HG03521 (cell line): ENCODE measurements at regions not wholly inside any gene's neighbourhood (a gene's known extent, or its start where the extent isn't known, plus 50 kb on each side); places are given as distances from the start of the nearest gene placed in this dataset.
"Not testable (repeated sequence)": the region's sequence is repeated elsewhere in the genome, so short reads cannot be mapped to it uniquely, and the experiment has no call there.

Experiments
- ATAC-seq: cut with Tn5 transposase; IDR thresholded peaks from one replicate; pipeline ENCODE4 v1.9.1; 2021; ENCODE audit warnings: mild to moderate bottlenecking, moderate library complexity; ENCODE audit not compliant: unreplicated experiment

- no peak for ATAC-seq
These were observed 160.1 kb upstream of the LRP1B start for GRCh38 chr2:142290931-142291330.

DNA sequence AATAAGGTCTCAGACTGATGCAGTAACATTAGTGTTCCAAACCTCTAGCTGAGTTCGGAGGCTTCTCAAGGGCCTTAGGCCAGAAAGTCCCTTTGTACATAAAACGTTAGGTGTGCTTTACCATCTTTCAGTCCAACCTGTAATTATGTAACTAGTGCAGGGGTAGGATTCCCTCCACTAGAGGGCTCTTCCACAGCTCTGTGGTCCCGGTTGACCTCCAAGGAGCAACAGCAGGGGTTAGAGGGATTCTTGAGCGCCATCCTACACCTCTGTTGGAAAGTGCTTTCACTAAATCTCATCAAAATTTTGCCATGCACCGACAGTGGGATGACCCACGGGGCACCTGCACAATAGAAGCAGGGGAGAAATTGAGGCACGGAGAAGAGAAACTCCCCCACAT lies 155.8 kb upstream of the LRP1B start:
- ATAC-seq: no peak

DNA sequence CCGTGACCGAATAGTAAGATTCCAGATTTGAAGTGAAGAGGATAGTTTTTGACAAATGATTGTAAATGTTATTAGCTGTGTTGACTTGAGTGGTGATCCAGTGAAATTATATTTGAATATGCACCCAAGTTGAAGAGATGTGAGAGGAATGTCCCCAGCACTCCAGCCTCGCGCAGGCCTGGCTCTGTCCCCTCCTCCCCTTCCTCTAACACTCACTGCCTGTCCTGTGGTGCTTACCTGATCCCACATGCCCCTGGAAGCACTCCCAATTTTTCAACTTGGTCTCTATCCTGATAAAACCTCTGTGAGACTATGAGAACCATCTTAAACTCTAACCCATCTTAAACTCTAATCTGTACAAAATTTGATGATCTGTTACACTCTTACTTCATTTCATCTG lies 154.7 kb upstream of the LRP1B start:
- ATAC-seq: no peak

- not testable (repeated sequence) for ATAC-seq
These were observed 153.5 kb upstream of the LRP1B start for GRCh38 chr2:142284336-142284735.

- ATAC-seq: no peak
These were observed 150.0 kb upstream of the LRP1B start for GRCh38 chr2:142280831-142281230.

- no peak for ATAC-seq
These were observed 140.2 kb upstream of the LRP1B start for GRCh38 chr2:142270990-142271389.

DNA sequence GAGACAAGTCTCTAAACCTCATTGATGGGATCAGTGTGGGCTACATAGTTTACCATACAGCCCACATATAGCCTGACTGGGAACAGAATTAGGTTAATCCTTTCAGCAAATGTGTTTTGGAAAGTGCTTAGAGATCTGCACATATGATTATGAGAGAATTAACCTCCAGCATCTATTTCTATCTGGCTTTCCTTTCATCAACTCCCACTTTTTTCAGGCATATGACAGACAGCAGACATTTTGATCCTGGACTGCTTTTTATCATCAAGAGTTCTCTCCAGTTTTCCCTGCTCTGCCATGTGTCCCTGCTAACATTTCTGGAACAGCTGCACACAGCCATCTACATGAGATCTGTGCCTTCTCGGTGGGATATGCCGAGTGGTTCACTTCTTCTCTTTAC lies 139.5 kb upstream of the LRP1B start:
- no peak for ATAC-seq

DNA sequence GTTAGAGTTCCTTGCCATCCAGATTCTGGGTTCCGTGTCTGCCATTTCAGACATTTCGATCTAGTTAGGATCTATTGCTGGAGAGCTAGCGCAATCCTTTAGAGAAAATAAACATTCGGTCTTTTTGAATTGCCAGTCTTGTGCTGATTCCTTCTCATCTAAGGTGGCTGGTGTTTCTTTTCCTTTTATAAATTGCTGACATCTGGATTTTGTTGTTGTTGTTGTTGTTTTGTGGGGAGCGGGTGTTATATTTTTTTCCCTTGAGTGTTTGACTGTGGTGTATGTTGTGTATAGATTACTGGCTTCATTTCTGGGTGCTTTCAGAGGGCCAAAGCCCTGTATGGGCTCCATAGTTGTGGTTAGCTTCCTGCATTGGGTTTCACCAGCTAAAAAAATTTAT lies 128.5 kb upstream of the LRP1B start:
- ATAC-seq: no peak

GRCh38 chr2:142254031-142254430 lies 123.2 kb upstream of the LRP1B start:
- ATAC-seq: no peak

DNA sequence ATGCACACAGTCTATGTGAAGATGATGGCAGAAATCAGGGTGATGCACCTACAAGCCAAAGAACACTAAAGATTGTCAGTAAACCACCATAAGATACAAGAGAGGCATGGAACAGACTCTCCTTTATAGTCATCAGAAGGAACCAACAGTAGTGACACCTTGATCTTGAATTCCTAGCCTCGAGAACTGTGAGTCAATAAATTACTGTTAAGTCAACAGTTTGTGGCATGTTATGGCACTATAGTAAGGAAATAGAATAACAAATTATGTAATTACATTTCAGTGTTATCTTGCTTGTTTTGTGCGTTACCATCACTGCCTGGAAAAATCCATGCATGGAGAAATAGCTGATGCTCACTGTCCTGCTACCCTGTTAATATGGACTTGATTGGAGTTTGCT lies 110.2 kb upstream of the LRP1B start:
- ATAC-seq: no peak

GRCh38 chr2:142236181-142236580 lies 105.4 kb upstream of the LRP1B start:
- no peak for ATAC-seq

- ATAC-seq: no peak
These were observed 103.9 kb upstream of the LRP1B start for GRCh38 chr2:142234741-142235140.

DNA sequence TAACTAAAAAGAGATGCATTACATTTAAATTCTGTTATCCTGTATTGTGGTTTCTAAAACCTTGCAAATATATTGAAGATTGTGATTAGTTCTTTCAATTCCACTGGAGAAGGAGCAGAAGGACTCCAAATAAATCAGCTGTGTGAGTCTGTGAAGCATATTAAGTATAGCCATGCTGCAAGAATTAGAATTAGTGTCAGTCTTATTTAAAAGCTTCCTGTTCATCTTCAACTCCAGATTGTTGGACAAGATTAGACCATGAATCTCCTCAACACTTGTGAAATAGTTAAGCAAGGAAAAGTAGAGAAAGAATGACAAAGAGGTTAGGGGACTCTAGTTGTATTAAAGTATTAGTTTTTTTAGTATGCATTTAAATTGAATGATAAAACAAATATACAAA lies 92.5 kb upstream of the LRP1B start:
- ATAC-seq: no peak

DNA sequence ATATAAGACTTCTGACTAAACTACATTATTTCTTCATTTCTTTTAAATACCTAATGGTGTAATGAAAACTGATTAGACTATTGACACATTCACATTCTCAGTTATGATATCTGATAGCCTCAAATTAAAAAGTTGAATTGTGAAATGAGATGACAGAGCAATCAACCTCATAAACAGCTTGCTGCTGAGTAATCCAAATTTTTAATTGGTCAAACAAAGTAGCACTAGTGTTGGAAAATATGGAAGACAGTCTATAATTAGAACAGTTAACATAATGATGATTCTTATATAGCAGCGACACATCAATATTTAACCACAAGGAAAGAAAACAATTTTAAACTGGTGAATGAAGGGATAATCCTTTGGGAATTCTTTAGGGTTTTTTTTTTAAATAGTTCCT lies 91.9 kb upstream of the LRP1B start:
- ATAC-seq: no peak

DNA sequence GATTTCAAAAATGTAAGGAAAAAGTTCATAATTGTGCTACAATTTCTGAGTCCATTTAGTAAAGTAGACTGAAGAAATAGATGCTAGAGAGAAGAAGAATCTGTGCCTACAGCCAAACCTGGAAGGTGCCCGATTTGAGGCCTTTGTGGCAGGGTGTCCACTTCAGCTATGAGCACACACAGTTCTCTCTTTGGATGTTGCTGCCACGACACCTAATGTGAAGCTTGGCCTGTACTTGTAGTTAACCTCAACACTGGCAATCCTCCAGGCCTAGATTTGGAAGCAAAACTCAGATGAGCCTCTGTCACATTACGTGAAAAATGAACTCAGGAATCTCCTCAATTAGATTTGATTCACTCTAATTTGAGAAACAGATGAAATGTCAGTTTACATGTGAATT lies 90.1 kb upstream of the LRP1B start:
- ATAC-seq: no peak

GRCh38 chr2:142220239-142220638 lies 89.4 kb upstream of the LRP1B start:
- no peak for ATAC-seq

DNA sequence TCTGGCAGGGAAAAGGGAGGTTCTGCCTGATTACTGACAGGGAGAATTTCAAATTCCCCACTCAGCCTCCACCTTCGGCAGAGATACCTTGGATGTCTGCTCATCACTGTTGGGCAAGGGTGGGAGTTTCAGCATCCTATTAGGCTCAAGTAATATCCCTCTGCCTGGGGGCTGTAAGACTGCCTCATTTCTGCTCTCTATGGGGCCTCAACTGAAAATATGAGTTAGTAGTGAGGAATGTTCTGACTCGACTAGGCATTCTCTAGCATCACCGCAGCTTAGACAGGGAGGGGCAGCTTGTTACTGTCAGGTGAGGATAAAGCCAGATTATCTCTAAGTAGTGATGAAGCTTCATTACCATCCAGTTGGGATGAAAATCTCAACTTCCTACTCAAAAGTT lies 87.7 kb upstream of the LRP1B start:
- ATAC-seq: no peak

DNA sequence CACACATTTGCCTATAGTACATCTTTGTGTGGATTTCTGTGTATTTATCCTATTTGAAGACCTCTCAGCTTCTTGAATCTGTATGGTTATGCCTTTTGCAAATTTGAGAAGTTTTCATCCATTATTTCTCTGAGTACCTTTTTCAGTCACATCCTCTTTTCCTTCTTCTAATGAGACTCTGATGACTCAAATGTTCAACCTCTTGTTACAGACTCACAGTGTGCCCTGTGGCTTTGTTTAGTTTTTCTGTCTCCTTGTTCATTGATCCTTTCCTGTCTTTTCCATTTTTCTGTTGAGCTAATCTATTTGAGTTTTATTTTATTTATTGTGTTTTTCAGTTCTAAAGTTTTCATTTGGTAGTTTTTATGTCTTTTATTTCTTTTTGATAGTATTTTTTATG lies 87.0 kb upstream of the LRP1B start:
- no peak for ATAC-seq

- no peak for ATAC-seq
These were observed 69.2 kb upstream of the LRP1B start for GRCh38 chr2:142200062-142200461.

DNA sequence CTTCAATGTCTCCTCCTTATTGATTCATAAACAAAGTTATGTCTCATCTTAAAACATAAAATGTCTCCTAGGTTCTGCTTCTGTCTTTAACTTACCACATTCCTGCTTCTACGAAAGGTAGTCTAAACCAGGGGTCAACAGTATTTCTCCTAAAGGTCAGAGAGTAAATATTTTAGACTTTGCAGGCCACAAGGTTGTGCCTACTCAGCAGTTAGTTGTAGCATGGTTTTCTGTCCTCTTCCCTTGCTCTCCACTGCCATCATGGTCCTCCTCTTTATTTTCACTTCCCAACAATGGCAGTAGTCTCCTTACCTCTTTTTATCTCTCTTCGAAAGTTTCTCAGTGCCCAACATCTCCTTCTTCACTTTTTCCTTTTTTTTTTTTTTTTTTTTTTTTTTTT lies 68.3 kb upstream of the LRP1B start:
- ATAC-seq: no peak

- ATAC-seq: no peak
These were observed 60.0 kb upstream of the LRP1B start for GRCh38 chr2:142190805-142191204.

DNA sequence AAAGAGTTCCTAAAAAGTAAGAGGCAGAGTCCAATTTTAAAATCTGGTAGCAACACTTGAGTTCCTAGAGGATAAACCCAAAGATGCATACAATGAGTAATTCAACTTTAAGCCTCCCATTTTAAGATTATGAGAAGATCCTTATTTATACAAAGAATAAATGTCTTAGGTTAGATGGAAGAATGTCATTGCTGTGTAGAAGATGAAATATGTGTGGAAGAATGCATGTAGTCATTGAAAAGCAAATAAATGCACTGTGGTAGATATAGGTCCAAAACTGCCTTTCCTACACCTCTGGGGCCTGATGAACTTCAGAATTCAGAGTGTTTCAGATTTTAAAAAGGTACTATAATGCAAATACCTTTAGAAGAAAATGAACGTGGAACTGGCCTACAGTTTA lies 58.7 kb upstream of the LRP1B start:
- no peak for ATAC-seq

DNA sequence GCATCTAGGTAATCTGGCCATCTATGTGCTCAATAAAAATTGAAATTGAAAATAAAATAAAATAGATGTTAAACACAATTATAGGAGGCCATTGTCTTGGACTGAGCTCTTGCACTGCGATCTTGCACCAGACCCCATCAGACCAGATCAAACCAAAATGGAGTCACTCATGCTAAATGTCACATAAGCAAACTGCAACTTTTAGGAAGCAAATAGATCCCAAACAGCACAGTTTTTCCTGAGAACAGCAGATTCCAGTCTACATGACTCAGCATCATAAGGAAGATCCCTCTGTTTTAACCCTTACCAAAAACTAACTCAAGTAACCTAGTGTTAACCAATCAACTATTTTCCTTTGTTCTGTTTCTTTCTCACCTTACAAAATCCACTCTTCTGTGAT lies 57.7 kb upstream of the LRP1B start:
- no peak for ATAC-seq
